Thyroid gland (tissue), 4 donors: ENCODE measurements at regions not wholly inside any gene's neighbourhood (a gene's known extent, or its start where the extent isn't known, plus 50 kb on each side); places are given as distances from the start of the nearest gene placed in this dataset.
"Not testable (repeated sequence)": the region's sequence is repeated elsewhere in the genome, so short reads cannot be mapped to it uniquely, and the experiment has no call there.

Experiments used
- DNase-seq, 2 donors: peaks; one replicate each; pipeline ENCODE4 v3.0.0-alpha.2; 2019
- H3K27ac ChIP-seq, 3 donors: fragments of 200-600 bp; sonication (generic); 1 replicate in 2 of 3; 2 replicates in 1 of 3; pipeline ENCODE4 v1.5.1; 2016 to 2019; ENCODE audit warnings: mild to moderate bottlenecking in 1 of 3, moderate library complexity in 1 of 3
- H3K27me3 ChIP-seq: fragments of 200-600 bp; sonication (generic); one replicate; pipeline ENCODE4 v1.5.1; 2019
- H3K36me3 ChIP-seq, 2 donors: fragments of 200-600 bp; sonication (generic); one replicate each; pipeline ENCODE4 v1.5.1; 2016 to 2019
- H3K4me1 ChIP-seq, 2 donors: fragments of 200-600 bp; sonication (generic); one replicate each; pipeline ENCODE4 v1.5.1; 2017 to 2019
- H3K4me3 ChIP-seq, 3 donors: fragments of 200-600 bp; sonication (generic); replicated peaks in 1 of 3; 1 replicate in 2 of 3; 2 replicates in 1 of 3; pipeline ENCODE4 v1.5.1; 2016; ENCODE audit warnings: mild to moderate bottlenecking in 1 of 3
- H3K9me3 ChIP-seq: fragments of 200-600 bp; sonication (generic); one replicate; pipeline ENCODE4 v1.5.1; 2017
- CTCF ChIP-seq, 6 experiments: fragments of 200-600 bp in 3 of 6; fragments of 450-650 bp in 3 of 6; sonication (generic) in 3 of 6; IDR thresholded peaks; one replicate each; pipeline ENCODE4 v1.5.1; 2016 to 2019; ENCODE audit warnings: antibody characterized with exemption in 6 of 6, mild to moderate bottlenecking in 2 of 6, inconsistent platforms in 1 of 6, moderate library complexity in 1 of 6
- POLR2A ChIP-seq, 2 donors: fragments of 450-650 bp; IDR thresholded peaks; one replicate each; pipeline ENCODE4 v1.6.1; 2017; ENCODE audit warnings: antibody characterized with exemption in 2 of 2, mild to moderate bottlenecking in 2 of 2, moderate library complexity in 1 of 2
- WGBS, 2 donors: methylation state at CpG; one replicate each; pipeline ENCODE4 v1.1.5; 2017; 5-methylcytosine and 5-hydroxymethylcytosine counted together
- intact Hi-C: fragments of 100-400 bp; cut with DNase I; formaldehyde crosslinking; loops from one replicate; pipeline ENCODE4 v1.15.1; 2023

- H3K4me3 ChIP-seq, H3K27me3 ChIP-seq, H3K27ac ChIP-seq, H3K9me3 ChIP-seq, DNase-seq, intact Hi-C loops, H3K36me3 ChIP-seq, H3K4me1 ChIP-seq: not testable (repeated sequence)
- no CpG with 5 or more reads among the region's 15 CpGs for WGBS, 2 donors
Observed at GRCh38 chr3:10109-10996, 186.2 kb upstream of the CHL1 start.

- Histone ChIP-seq H3K27me3 (no peaks in the 10 kb centered on the region), H3K4me3 (no peak overlapping the region), H3K4me1 (no peaks in the 10 kb centered on the region), H3K9me3 (no peaks in the 10 kb centered on the region), H3K36me3 (no peaks in the 10 kb centered on the region), H3K27ac (no peak overlapping the region)
- DNase-seq, result no peak
- 63 to 82% methylated on average over 12 to 14 of the region's 22 CpGs for WGBS, 2 donors
- TF ChIP-seq CTCF (IDR thresholded peaks at IDR 0.05), result no peak
- no peak for TF ChIP-seq POLR2A (IDR thresholded peaks at IDR 0.05)
- intact Hi-C loops, result no loop called here
Observed at GRCh38 chr3:11734-12133, 184.8 kb upstream of the CHL1 start.

- no peaks in the 10 kb centered on the region for H3K36me3 ChIP-seq
- DNase-seq, result no peak
- no peaks in the 10 kb centered on the region for H3K9me3 ChIP-seq
- 75 to 81% methylated on average over 3 of the region's 3 CpGs for WGBS, 2 donors
- no peaks in the 10 kb centered on the region for H3K4me1 ChIP-seq
- H3K4me3 ChIP-seq, result no peak overlapping the region
- no peak overlapping the region for H3K27ac ChIP-seq
- no peak for TF ChIP-seq POLR2A (IDR thresholded peaks at IDR 0.05)
- no peak for TF ChIP-seq CTCF (IDR thresholded peaks at IDR 0.05)
- intact Hi-C loops, result no loop called here
- H3K27me3 ChIP-seq, result no peaks in the 10 kb centered on the region
Observed at GRCh38 chr3:14652-15051, 181.9 kb upstream of the CHL1 start.

- H3K27ac ChIP-seq, result no peak overlapping the region
- 69 to 75% methylated on average over 2 of the region's 2 CpGs for WGBS, 2 donors
- no peaks in the 10 kb centered on the region for H3K4me1 ChIP-seq
- no peaks in the 10 kb centered on the region for H3K9me3 ChIP-seq
- no peak for DNase-seq
- intact Hi-C loops, result no loop called here
- no peaks in the 10 kb centered on the region for H3K27me3 ChIP-seq
- H3K4me3 ChIP-seq, result no peak overlapping the region
- TF ChIP-seq CTCF (IDR thresholded peaks at IDR 0.05), result no peak
- no peak for TF ChIP-seq POLR2A (IDR thresholded peaks at IDR 0.05)
- no peaks in the 10 kb centered on the region for H3K36me3 ChIP-seq
Observed at GRCh38 chr3:16366-16765, 180.2 kb upstream of the CHL1 start.

GRCh38 chr3:20421-20820 is 176.1 kb upstream of the CHL1 start:
- Histone ChIP-seq H3K27ac (no peak overlapping the region), H3K27me3 (no peaks in the 10 kb centered on the region), H3K9me3 (no peaks in the 10 kb centered on the region), H3K36me3 (no peaks in the 10 kb centered on the region), H3K4me1 (no peaks in the 10 kb centered on the region), H3K4me3 (no peak overlapping the region)
- intact Hi-C loops, result no loop called here
- no peak for DNase-seq
- TF ChIP-seq POLR2A (IDR thresholded peaks at IDR 0.05) (no peak), CTCF (IDR thresholded peaks at IDR 0.05) (no peak)
